HEK293 (cell line): ENCODE measurements at regions not wholly inside any gene's neighbourhood (a gene's known extent, or its start where the extent isn't known, plus 50 kb on each side); places are given as distances from the start of the nearest gene placed in this dataset.

Source experiments
- CTCF ChIA-PET: fragments of 350-600 bp; formaldehyde crosslinking; extraction: SDS; loops from one replicate; lab custom pipeline; 2021; ENCODE audit warnings: antibody characterized with exemption; lab: Yijun Ruan, JAX
- POLR2A ChIA-PET: fragments of 300-600 bp; formaldehyde crosslinking; extraction: SDS; loops from one replicate; lab custom pipeline; 2020; ENCODE audit warnings: antibody characterized with exemption, inconsistent platforms; lab: Yijun Ruan, JAX
- H3K27ac ChIP-seq: fragments of 200-500 bp; sonication (Bioruptor generic); 2 replicates; pipeline ENCODE4 v1.5.1; 2014; ENCODE audit warnings: low read depth, low read length, control low read depth, inconsistent platforms; ENCODE audit errors: extremely low read depth
- H3K36me3 ChIP-seq, 2 experiments: fragments of 200-500 bp in 1 of 2; sonication (Bioruptor generic) in 1 of 2; 1 replicate in 1 of 2; 2 replicates in 1 of 2; pipeline ENCODE4 v1.5.1; 2014 to 2017; ENCODE audit warnings: inconsistent platforms in 2 of 2, low read length in 2 of 2; ENCODE audit not compliant: control insufficient read depth in 2 of 2, insufficient read depth in 1 of 2
- H3K4me1 ChIP-seq: fragments of 200-500 bp; sonication (Bioruptor generic); 2 replicates; pipeline ENCODE4 v1.5.1; 2014; ENCODE audit warnings: mild to moderate bottlenecking, low read length, inconsistent platforms; ENCODE audit not compliant: control insufficient read depth, insufficient read depth
- H3K4me3 ChIP-seq: 2 replicates; pipeline ENCODE4 v1.5.1; 2011; ENCODE audit warnings: low read depth, mild to moderate bottlenecking, control low read depth, low read length, moderate library complexity
- H3K9me3 ChIP-seq: fragments of 200-500 bp; sonication (Bioruptor generic); 2 replicates; pipeline ENCODE4 v1.5.1; 2014; ENCODE audit warnings: low read depth, low read length, inconsistent platforms; ENCODE audit not compliant: control insufficient read depth, insufficient read depth
- CTCF ChIP-seq: fragments of 450-650 bp; formaldehyde crosslinking; IDR thresholded peaks from 2 replicates; pipeline ENCODE4 v1.5.1; 2016; ENCODE audit warnings: missing biosample characterization, missing genetic modification characterization
- GLI2 ChIP-seq: fragments of 450-650 bp; formaldehyde crosslinking; IDR thresholded peaks from 2 replicates; pipeline ENCODE4; 2017; ENCODE audit warnings: missing biosample characterization, missing genetic modification characterization, low read depth, borderline replicate concordance
- GLIS1 ChIP-seq: fragments of 450-650 bp; formaldehyde crosslinking; IDR thresholded peaks from 2 replicates; pipeline ENCODE4 v1.5.1; 2016; ENCODE audit warnings: missing biosample characterization, missing genetic modification characterization
- HIC1 ChIP-seq: fragments of 450-650 bp; formaldehyde crosslinking; IDR thresholded peaks from 2 replicates; pipeline ENCODE4 v1.5.1; 2016; ENCODE audit warnings: missing biosample characterization, missing genetic modification characterization
- KLF8 ChIP-seq: fragments of 450-650 bp; formaldehyde crosslinking; IDR thresholded peaks from 2 replicates; pipeline ENCODE4 v1.5.1; 2016; ENCODE audit warnings: missing biosample characterization, missing genetic modification characterization
- KLF9 ChIP-seq: fragments of 450-650 bp; formaldehyde crosslinking; IDR thresholded peaks from 2 replicates; pipeline ENCODE4 v1.5.1; 2016; ENCODE audit warnings: missing biosample characterization, missing genetic modification characterization, low read depth
- MYNN ChIP-seq: fragments of 450-650 bp; formaldehyde crosslinking; IDR thresholded peaks from 2 replicates; pipeline ENCODE4 v1.5.1; 2016; ENCODE audit warnings: missing biosample characterization, missing genetic modification characterization, borderline replicate concordance
- PBX3 ChIP-seq: sonication (generic); formaldehyde crosslinking; IDR thresholded peaks from 2 replicates; pipeline ENCODE4 v1.8.1; 2022; ENCODE audit warnings: mild to moderate bottlenecking, moderate library complexity, missing genetic modification reagents
- ZBTB21 ChIP-seq: fragments of 450-650 bp; formaldehyde crosslinking; IDR thresholded peaks from 2 replicates; pipeline ENCODE4 v1.5.1; 2017; ENCODE audit warnings: missing biosample characterization, missing genetic modification characterization
- ZBTB48 ChIP-seq: fragments of 450-650 bp; formaldehyde crosslinking; IDR thresholded peaks from 2 replicates; pipeline ENCODE4 v1.5.1; 2016; ENCODE audit warnings: missing biosample characterization, missing genetic modification characterization
- ZBTB8A ChIP-seq: fragments of 450-650 bp; formaldehyde crosslinking; IDR thresholded peaks from 2 replicates; pipeline ENCODE4 v1.5.1; 2016; ENCODE audit warnings: missing biosample characterization, missing genetic modification characterization
- ZIC2 ChIP-seq: fragments of 450-650 bp; formaldehyde crosslinking; IDR thresholded peaks from 2 replicates; pipeline ENCODE4 v1.5.1; 2016; ENCODE audit warnings: missing biosample characterization, missing genetic modification characterization
- ZNF112 ChIP-seq: fragments of 450-650 bp; formaldehyde crosslinking; IDR thresholded peaks from 2 replicates; pipeline ENCODE4 v1.5.0; 2017; ENCODE audit warnings: missing biosample characterization, missing genetic modification characterization
- ZNF19 ChIP-seq: fragments of 450-650 bp; formaldehyde crosslinking; IDR thresholded peaks from 2 replicates; pipeline ENCODE4; 2016; ENCODE audit warnings: missing biosample characterization, missing genetic modification characterization, low read depth
- ZNF362 ChIP-seq: fragments of 450-650 bp; formaldehyde crosslinking; IDR thresholded peaks from 2 replicates; pipeline ENCODE4 v1.5.1; 2016; ENCODE audit warnings: missing biosample characterization, missing genetic modification characterization
- ZNF423 ChIP-seq: fragments of 450-650 bp; formaldehyde crosslinking; IDR thresholded peaks from 2 replicates; pipeline ENCODE4 v1.5.1; 2016; ENCODE audit warnings: missing biosample characterization, missing genetic modification characterization
- ZNF529 ChIP-seq: fragments of 450-650 bp; formaldehyde crosslinking; IDR thresholded peaks from 2 replicates; pipeline ENCODE4 v1.5.1; 2017; ENCODE audit warnings: missing genetic modification characterization, missing biosample characterization; ENCODE audit not compliant: insufficient replicate concordance
- ZNF560 ChIP-seq: fragments of 450-650 bp; formaldehyde crosslinking; IDR thresholded peaks from 2 replicates; pipeline ENCODE4 v1.5.1; 2017; ENCODE audit warnings: missing biosample characterization, missing genetic modification characterization, borderline replicate concordance
- ZNF600 ChIP-seq: fragments of 450-650 bp; formaldehyde crosslinking; IDR thresholded peaks from 2 replicates; pipeline ENCODE4 v1.5.1; 2016; ENCODE audit warnings: missing biosample characterization, missing genetic modification characterization
- ZNF776 ChIP-seq: fragments of 450-650 bp; formaldehyde crosslinking; IDR thresholded peaks from 2 replicates; pipeline ENCODE4 v1.5.0; 2017; ENCODE audit warnings: missing biosample characterization, missing genetic modification characterization, borderline replicate concordance
- TF ChIP-seq, protein P1 (sequence below): fragments of 450-650 bp; formaldehyde crosslinking; IDR thresholded peaks from 2 replicates; pipeline ENCODE4 v1.5.1; 2016; ENCODE audit warnings: missing biosample characterization, missing genetic modification characterization
- TF ChIP-seq, protein P2 (sequence below): fragments of 450-650 bp; formaldehyde crosslinking; IDR thresholded peaks from 2 replicates; pipeline ENCODE4; 2016; ENCODE audit warnings: missing biosample characterization, missing genetic modification characterization

DNA sequence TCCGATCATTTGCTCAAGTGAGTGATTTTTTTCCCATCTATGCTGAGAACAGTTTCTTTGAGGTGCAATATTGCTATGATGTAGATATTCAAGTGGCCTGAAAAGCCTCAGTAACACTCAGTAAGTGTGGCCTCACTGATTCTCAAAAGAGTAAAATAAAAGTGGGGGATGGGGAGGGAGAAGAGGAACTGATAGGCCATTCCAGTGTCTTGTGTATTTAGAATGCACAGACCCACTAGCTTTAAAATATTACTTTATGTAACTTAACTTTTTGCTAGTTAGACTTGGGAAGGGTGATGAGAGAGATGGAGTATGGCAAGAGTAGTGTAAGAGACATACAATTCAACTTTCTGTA is 79.5 kb upstream of the ZNF608 start:
- H3K4me3 ChIP-seq = no peak overlapping the region
- H3K4me1 ChIP-seq = peaks cover 19% of the 10 kb centered on the region
- H3K27ac ChIP-seq = no peak overlapping the region
- no peak for TF ChIP-seq ZBTB21
- no peak for TF ChIP-seq KLF8 (tag by site-specific recombination)
- TF ChIP-seq ZNF529 (tag by site-specific recombination) = no peak
- no peak for TF ChIP-seq ZBTB48 (tag by site-specific recombination)
- no peak for TF ChIP-seq HIC1 (tag by site-specific recombination)
- TF ChIP-seq ZNF19 (tag by site-specific recombination) = no peak
- no peak for TF ChIP-seq ZNF112 (tag by site-specific recombination)
- TF ChIP-seq ZNF560 (tag by site-specific recombination) = no peak
- TF ChIP-seq ZIC2 (tag by site-specific recombination) = no peak
- CTCF ChIA-PET = no interaction called here
- H3K36me3 ChIP-seq = no peaks in the 10 kb centered on the region
- POLR2A ChIA-PET = no interaction called here
- H3K9me3 ChIP-seq = no peaks in the 10 kb centered on the region

DNA sequence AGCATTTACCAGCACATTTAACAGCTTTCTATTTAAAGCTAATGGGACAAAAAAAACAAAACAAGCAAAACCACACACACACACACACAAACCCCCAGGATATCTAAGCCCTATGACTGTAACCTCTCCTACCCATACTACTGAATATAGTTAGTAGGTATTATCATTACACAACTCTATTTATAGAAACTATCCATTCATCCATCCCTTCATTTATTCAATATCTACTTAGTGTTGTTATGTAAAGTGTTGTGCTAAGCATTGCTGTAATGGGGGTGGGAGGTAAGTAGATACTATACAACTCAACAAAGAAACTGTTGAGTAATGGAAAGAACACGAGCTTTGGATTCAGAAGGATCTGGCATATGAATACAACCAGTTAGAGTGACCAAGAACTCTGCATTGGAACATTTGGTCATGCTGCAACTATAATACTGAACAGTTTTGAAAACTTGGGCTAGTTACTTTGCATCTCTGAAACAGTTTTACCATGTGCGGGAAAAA is 82.3 kb upstream of the ZNF608 start:
- ChIA-PET CTCF (no interaction called here), POLR2A (no interaction called here)
- H3K9me3 ChIP-seq = no peaks in the 10 kb centered on the region; the same call in 1 of the 2 replicates
- H3K4me3 ChIP-seq = no peak overlapping the region
- H3K27ac ChIP-seq = no peak overlapping the region
- TF ChIP-seq KLF9 (tag by site-specific recombination) (no peak), PBX3 (CRISPR knock-in tag) (no peak), ZNF776 (tag by site-specific recombination) (no peak), ZNF423 (tag by site-specific recombination) (no peak), ZNF362 (tag by site-specific recombination) (no peak), GLI2 (tag by site-specific recombination) (no peak), ZNF600 (tag by site-specific recombination) (no peak), GLIS1 (no peak), CTCF (tag by site-specific recombination) (no peak), MYNN (no peak), ZBTB8A (tag by site-specific recombination) (no peak)
- TF ChIP-seq, protein P1, sequence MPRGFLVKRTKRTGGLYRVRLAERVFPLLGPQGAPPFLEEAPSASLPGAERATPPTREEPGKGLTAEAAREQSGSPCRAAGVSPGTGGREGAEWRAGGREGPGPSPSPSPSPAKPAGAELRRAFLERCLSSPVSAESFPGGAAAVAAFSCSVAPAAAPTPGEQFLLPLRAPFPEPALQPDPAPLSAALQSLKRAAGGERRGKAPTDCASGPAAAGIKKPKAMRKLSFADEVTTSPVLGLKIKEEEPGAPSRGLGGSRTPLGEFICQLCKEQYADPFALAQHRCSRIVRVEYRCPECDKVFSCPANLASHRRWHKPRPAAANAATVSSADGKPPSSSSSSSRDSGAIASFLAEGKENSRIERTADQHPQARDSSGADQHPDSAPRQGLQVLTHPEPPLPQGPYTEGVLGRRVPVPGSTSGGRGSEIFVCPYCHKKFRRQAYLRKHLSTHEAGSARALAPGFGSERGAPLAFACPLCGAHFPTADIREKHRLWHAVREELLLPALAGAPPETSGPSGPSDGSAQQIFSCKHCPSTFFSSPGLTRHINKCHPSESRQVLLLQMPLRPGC = no peak
- TF ChIP-seq, protein P2, sequence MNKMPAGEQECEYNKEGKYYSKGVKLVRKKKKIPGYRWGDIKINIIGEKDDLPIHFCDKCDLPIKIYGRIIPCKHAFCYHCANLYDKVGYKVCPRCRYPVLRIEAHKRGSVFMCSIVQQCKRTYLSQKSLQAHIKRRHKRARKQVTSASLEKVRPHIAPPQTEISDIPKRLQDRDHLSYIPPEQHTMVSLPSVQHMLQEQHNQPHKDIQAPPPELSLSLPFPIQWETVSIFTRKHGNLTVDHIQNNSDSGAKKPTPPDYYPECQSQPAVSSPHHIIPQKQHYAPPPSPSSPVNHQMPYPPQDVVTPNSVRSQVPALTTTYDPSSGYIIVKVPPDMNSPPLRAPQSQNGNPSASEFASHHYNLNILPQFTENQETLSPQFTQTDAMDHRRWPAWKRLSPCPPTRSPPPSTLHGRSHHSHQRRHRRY (tag by site-specific recombination) = no peak
- no peaks in the 10 kb centered on the region for H3K36me3 ChIP-seq
- peaks cover 15% of the 10 kb centered on the region for H3K4me1 ChIP-seq
